Esophagus muscularis mucosa (tissue), 4 donors: ENCODE measurements at regions not wholly inside any gene's neighbourhood (a gene's known extent, or its start where the extent isn't known, plus 50 kb on each side); places are given as distances from the start of the nearest gene placed in this dataset.

Experiments used
- EP300 ChIP-seq: sonication (generic); formaldehyde crosslinking; IDR thresholded peaks from one replicate; pipeline ENCODE4 v1.6.1; 2017; ENCODE audit warnings: antibody characterized with exemption
- POLR2A ChIP-seq: fragments of 450-650 bp; IDR thresholded peaks from one replicate; pipeline ENCODE4 v1.6.1; 2017; ENCODE audit warnings: antibody characterized with exemption, moderate library complexity, mild to moderate bottlenecking, low read depth
- POLR2AphosphoS5 ChIP-seq, 2 donors: sonication (generic); formaldehyde crosslinking; IDR thresholded peaks; one replicate each; pipeline ENCODE4 v1.6.1; 2017; ENCODE audit warnings: antibody characterized with exemption in 2 of 2
- TF ChIP-seq, protein P1 (sequence below), 3 experiments: fragments of 200-600 bp in 2 of 3; fragments of 450-650 bp in 1 of 3; sonication (generic) in 2 of 3; IDR thresholded peaks; one replicate each; pipeline ENCODE4 v1.5.1; 2017 to 2019; ENCODE audit warnings: antibody characterized with exemption in 3 of 3, mild to moderate bottlenecking in 2 of 3, moderate library complexity in 1 of 3

- TF ChIP-seq, protein P1, sequence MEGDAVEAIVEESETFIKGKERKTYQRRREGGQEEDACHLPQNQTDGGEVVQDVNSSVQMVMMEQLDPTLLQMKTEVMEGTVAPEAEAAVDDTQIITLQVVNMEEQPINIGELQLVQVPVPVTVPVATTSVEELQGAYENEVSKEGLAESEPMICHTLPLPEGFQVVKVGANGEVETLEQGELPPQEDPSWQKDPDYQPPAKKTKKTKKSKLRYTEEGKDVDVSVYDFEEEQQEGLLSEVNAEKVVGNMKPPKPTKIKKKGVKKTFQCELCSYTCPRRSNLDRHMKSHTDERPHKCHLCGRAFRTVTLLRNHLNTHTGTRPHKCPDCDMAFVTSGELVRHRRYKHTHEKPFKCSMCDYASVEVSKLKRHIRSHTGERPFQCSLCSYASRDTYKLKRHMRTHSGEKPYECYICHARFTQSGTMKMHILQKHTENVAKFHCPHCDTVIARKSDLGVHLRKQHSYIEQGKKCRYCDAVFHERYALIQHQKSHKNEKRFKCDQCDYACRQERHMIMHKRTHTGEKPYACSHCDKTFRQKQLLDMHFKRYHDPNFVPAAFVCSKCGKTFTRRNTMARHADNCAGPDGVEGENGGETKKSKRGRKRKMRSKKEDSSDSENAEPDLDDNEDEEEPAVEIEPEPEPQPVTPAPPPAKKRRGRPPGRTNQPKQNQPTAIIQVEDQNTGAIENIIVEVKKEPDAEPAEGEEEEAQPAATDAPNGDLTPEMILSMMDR (IDR thresholded peaks at IDR 0.05): no peak
- TF ChIP-seq POLR2A (no peak), POLR2AphosphoS5 (IDR thresholded peaks at IDR 0.05) (no peak), EP300 (no peak)
These were observed 93.3 kb downstream of the KCNF1 start for GRCh38 chr2:11005032-11005431.
